ENCODE measurements at regions not wholly inside any gene's neighbourhood (a gene's known extent, or its start where the extent isn't known, plus 50 kb on each side); places are given as distances from the start of the nearest gene placed in this dataset.
A peak's percentile ranks its signal among the peaks of the same experiment; 100 is the strongest.

GRCh38 chr12:47576289-47576945, 129.4 kb downstream of the RPAP3 start:
- no peaks in the 10 kb centered on the region for H3K36me3 Mint-ChIP-seq
- H3K4me3 Mint-ChIP-seq: no peak overlapping the region
- H3K4me1 Mint-ChIP-seq: no peaks in the 10 kb centered on the region
- peaks cover 2% of the 10 kb centered on the region for H3K27me3 Mint-ChIP-seq
- H3K27ac Mint-ChIP-seq: no peak overlapping the region
- no peaks in the 10 kb centered on the region for H3K9me3 Mint-ChIP-seq

GRCh38 chr12:47574252-47575021, 131.4 kb downstream of the RPAP3 start:
- Mint-ChIP-seq H3K27ac (no peak overlapping the region), H3K9me3 (no peaks in the 10 kb centered on the region), H3K4me3 (no peak overlapping the region), H3K36me3 (no peaks in the 10 kb centered on the region), H3K27me3 (peaks cover 5% of the 10 kb centered on the region), H3K4me1 (no peaks in the 10 kb centered on the region)

GRCh38 chr12:47573146-47573659, 132.6 kb downstream of the RPAP3 start:
- H3K27ac Mint-ChIP-seq: no peak overlapping the region
- H3K36me3 Mint-ChIP-seq: no peaks in the 10 kb centered on the region
- no peak overlapping the region for H3K4me3 Mint-ChIP-seq
- peaks cover 5% of the 10 kb centered on the region for H3K27me3 Mint-ChIP-seq
- H3K9me3 Mint-ChIP-seq: no peaks in the 10 kb centered on the region
- no peaks in the 10 kb centered on the region for H3K4me1 Mint-ChIP-seq

GRCh38 chr12:47570151-47570550, 135.7 kb downstream of the RPAP3 start:
- H3K36me3 Mint-ChIP-seq: no peaks in the 10 kb centered on the region
- no peaks in the 10 kb centered on the region for H3K4me1 Mint-ChIP-seq
- H3K9me3 Mint-ChIP-seq: no peaks in the 10 kb centered on the region
- peaks cover 3% of the 10 kb centered on the region for H3K27me3 Mint-ChIP-seq
- H3K4me3 Mint-ChIP-seq: no peak overlapping the region
- no peak overlapping the region for H3K27ac Mint-ChIP-seq

- H3K27ac Mint-ChIP-seq: no peak overlapping the region
- no peak overlapping the region for H3K4me3 Mint-ChIP-seq
- H3K9me3 Mint-ChIP-seq: peaks cover 0 to 3% (median 0%) of the 10 kb centered on the region in 3 donors
- H3K36me3 Mint-ChIP-seq: peaks cover 1% of the 10 kb centered on the region
- H3K4me1 Mint-ChIP-seq: peaks cover 0 to 3% (median 2%) of the 10 kb centered on the region in 3 donors
- H3K27me3 Mint-ChIP-seq: peaks cover 2% of the 10 kb centered on the region
Observed at GRCh38 chr12:47562201-47562600, 143.6 kb downstream of the RPAP3 start.

- Mint-ChIP-seq H3K27me3 (peaks cover 2% of the 10 kb centered on the region), H3K27ac (no peak overlapping the region), H3K36me3 (peaks cover 1% of the 10 kb centered on the region), H3K4me3 (no peak overlapping the region), H3K4me1 (peaks cover 0 to 3% (median 2%) of the 10 kb centered on the region in 3 donors), H3K9me3 (peaks cover 0 to 3% (median 0%) of the 10 kb centered on the region in 3 donors)
Observed at GRCh38 chr12:47561746-47562145, 144.1 kb downstream of the RPAP3 start.

GRCh38 chr12:47560415-47560814, 145.4 kb downstream of the RPAP3 start:
- Mint-ChIP-seq H3K36me3 (peaks cover 1% of the 10 kb centered on the region), H3K27me3 (peaks cover 2% of the 10 kb centered on the region), H3K27ac (peak overlapping the region in 1 of 3 donors; percentile 87), H3K9me3 (peaks cover 0 to 4% (median 3%) of the 10 kb centered on the region in 3 donors), H3K4me1 (peaks cover 0 to 3% (median 2%) of the 10 kb centered on the region in 3 donors), H3K4me3 (no peak overlapping the region)

GRCh38 chr12:47558625-47559345, 147.0 kb downstream of the RPAP3 start:
- peaks cover 2 to 7% (median 4%) of the 10 kb centered on the region in 3 donors for H3K9me3 Mint-ChIP-seq
- no peak overlapping the region for H3K27ac Mint-ChIP-seq
- peaks cover 0 to 3% (median 2%) of the 10 kb centered on the region in 3 donors for H3K4me1 Mint-ChIP-seq
- peaks cover 1% of the 10 kb centered on the region for H3K36me3 Mint-ChIP-seq
- H3K27me3 Mint-ChIP-seq: peaks cover 2% of the 10 kb centered on the region
- no peak overlapping the region for H3K4me3 Mint-ChIP-seq

GRCh38 chr12:47557386-47557785, 148.4 kb downstream of the RPAP3 start:
- Mint-ChIP-seq H3K36me3 (peaks cover 1% of the 10 kb centered on the region), H3K9me3 (peaks cover 7 to 18% (median 10%) of the 10 kb centered on the region in 3 donors), H3K27ac (no peak overlapping the region), H3K4me1 (peaks cover 0 to 3% (median 2%) of the 10 kb centered on the region in 3 donors), H3K4me3 (no peak overlapping the region), H3K27me3 (peaks cover 2% of the 10 kb centered on the region)

- H3K27ac Mint-ChIP-seq: no peak overlapping the region
- H3K4me1 Mint-ChIP-seq: peaks cover 0 to 3% (median 2%) of the 10 kb centered on the region in 3 donors
- H3K9me3 Mint-ChIP-seq: peaks cover 7 to 18% (median 10%) of the 10 kb centered on the region in 3 donors
- peaks cover 1% of the 10 kb centered on the region for H3K27me3 Mint-ChIP-seq
- peaks cover 1% of the 10 kb centered on the region for H3K36me3 Mint-ChIP-seq
- H3K4me3 Mint-ChIP-seq: no peak overlapping the region
Observed at GRCh38 chr12:47556261-47557030, 149.4 kb downstream of the RPAP3 start.

GRCh38 chr12:47554046-47554653, 151.7 kb downstream of the RPAP3 start:
- Mint-ChIP-seq H3K27ac (no peak overlapping the region), H3K27me3 (no peaks in the 10 kb centered on the region), H3K4me1 (peaks cover 0 to 2% (median 0%) of the 10 kb centered on the region in 3 donors), H3K4me3 (peak overlapping the region in 1 of 4 donors; percentile 35), H3K9me3 (peaks cover 7 to 18% (median 10%) of the 10 kb centered on the region in 3 donors), H3K36me3 (peaks cover 1% of the 10 kb centered on the region)

GRCh38 chr12:47553266-47553665, 152.6 kb downstream of the RPAP3 start:
- no peak overlapping the region for H3K4me3 Mint-ChIP-seq
- H3K27ac Mint-ChIP-seq: no peak overlapping the region
- H3K4me1 Mint-ChIP-seq: no peaks in the 10 kb centered on the region
- H3K36me3 Mint-ChIP-seq: no peaks in the 10 kb centered on the region
- H3K27me3 Mint-ChIP-seq: no peaks in the 10 kb centered on the region
- H3K9me3 Mint-ChIP-seq: peaks cover 7 to 18% (median 10%) of the 10 kb centered on the region in 3 donors

- H3K9me3 Mint-ChIP-seq: peaks cover 7 to 18% (median 10%) of the 10 kb centered on the region in 3 donors
- no peak overlapping the region for H3K27ac Mint-ChIP-seq
- no peaks in the 10 kb centered on the region for H3K4me1 Mint-ChIP-seq
- H3K27me3 Mint-ChIP-seq: no peaks in the 10 kb centered on the region
- no peak overlapping the region for H3K4me3 Mint-ChIP-seq
- H3K36me3 Mint-ChIP-seq: no peaks in the 10 kb centered on the region
Observed at GRCh38 chr12:47551426-47551851, 154.4 kb downstream of the RPAP3 start.

- no peaks in the 10 kb centered on the region for H3K4me1 Mint-ChIP-seq
- H3K27me3 Mint-ChIP-seq: no peaks in the 10 kb centered on the region
- H3K27ac Mint-ChIP-seq: no peak overlapping the region
- H3K4me3 Mint-ChIP-seq: no peak overlapping the region
- H3K9me3 Mint-ChIP-seq: peaks cover 7 to 13% (median 9%) of the 10 kb centered on the region in 3 donors
- H3K36me3 Mint-ChIP-seq: no peaks in the 10 kb centered on the region
Observed at GRCh38 chr12:47549258-47549657, 156.6 kb downstream of the RPAP3 start.
